Activated B cell treated with CpG ODN at 0.5 μM for 24 hours (primary cell): ENCODE measurements at regions not wholly inside any gene's neighbourhood (a gene's known extent, or its start where the extent isn't known, plus 50 kb on each side); places are given as distances from the start of the nearest gene placed in this dataset.

Experiments used
- ATAC-seq: fragments of 200-7000 bp; cut with Tn5 transposase; one replicate; pipeline ENCODE4 v1.10.0; 2021; ENCODE audit warnings: low read depth, mild to moderate bottlenecking, moderate library complexity
- CTCF ChIA-PET: fragments of 350-600 bp; sonication (Branson Sonifier 250); formaldehyde crosslinking; loops from one replicate; lab custom pipeline; 2021; ENCODE audit warnings: antibody characterized with exemption; lab: Charles Lee
- POLR2A ChIA-PET: fragments of 350-600 bp; sonication (Branson Sonifier 250); formaldehyde crosslinking; loops from one replicate; lab custom pipeline; 2021; ENCODE audit warnings: antibody characterized with exemption; lab: Charles Lee
- DNase-seq: peaks from one replicate; pipeline ENCODE4 v3.0.0; 2022
- H3K27ac Mint-ChIP-seq: one replicate; pipeline ENCODE4 v1.8.0; 2020; ENCODE audit warnings: mixed read lengths
- H3K27me3 Mint-ChIP-seq: one replicate; pipeline ENCODE4 v1.8.0; 2021; ENCODE audit warnings: mixed read lengths
- H3K36me3 Mint-ChIP-seq: one replicate; pipeline ENCODE4 v1.8.0; 2021; ENCODE audit warnings: low read depth, mixed read lengths
- H3K4me1 Mint-ChIP-seq: one replicate; pipeline ENCODE4 v1.8.0; 2021; ENCODE audit warnings: mixed read lengths
- H3K4me3 Mint-ChIP-seq: one replicate; pipeline ENCODE4 v1.8.0; 2020; ENCODE audit warnings: mild to moderate bottlenecking, mixed read lengths
- H3K9me3 Mint-ChIP-seq: one replicate; pipeline ENCODE4 v1.8.0; 2020; ENCODE audit warnings: mixed read lengths
- intact Hi-C: fragments of 100-400 bp; cut with micrococcal nuclease; formaldehyde crosslinking; loops from one replicate; pipeline ENCODE4 v1.15.1; 2024
- TF ChIP-seq, protein P1 (sequence below): fragments of 200-600 bp; IDR thresholded peaks from one replicate; pipeline ENCODE4 v1.8.0; 2022; ENCODE audit warnings: antibody characterized with exemption, mild to moderate bottlenecking

- H3K27ac Mint-ChIP-seq: no peak overlapping the region
- intact Hi-C loops: no loop called here
- CTCF ChIA-PET: no interaction called here
- no peak overlapping the region for H3K4me3 Mint-ChIP-seq
- POLR2A ChIA-PET: no interaction called here
- TF ChIP-seq, protein P1, sequence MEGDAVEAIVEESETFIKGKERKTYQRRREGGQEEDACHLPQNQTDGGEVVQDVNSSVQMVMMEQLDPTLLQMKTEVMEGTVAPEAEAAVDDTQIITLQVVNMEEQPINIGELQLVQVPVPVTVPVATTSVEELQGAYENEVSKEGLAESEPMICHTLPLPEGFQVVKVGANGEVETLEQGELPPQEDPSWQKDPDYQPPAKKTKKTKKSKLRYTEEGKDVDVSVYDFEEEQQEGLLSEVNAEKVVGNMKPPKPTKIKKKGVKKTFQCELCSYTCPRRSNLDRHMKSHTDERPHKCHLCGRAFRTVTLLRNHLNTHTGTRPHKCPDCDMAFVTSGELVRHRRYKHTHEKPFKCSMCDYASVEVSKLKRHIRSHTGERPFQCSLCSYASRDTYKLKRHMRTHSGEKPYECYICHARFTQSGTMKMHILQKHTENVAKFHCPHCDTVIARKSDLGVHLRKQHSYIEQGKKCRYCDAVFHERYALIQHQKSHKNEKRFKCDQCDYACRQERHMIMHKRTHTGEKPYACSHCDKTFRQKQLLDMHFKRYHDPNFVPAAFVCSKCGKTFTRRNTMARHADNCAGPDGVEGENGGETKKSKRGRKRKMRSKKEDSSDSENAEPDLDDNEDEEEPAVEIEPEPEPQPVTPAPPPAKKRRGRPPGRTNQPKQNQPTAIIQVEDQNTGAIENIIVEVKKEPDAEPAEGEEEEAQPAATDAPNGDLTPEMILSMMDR: no peak
- ATAC-seq: no peak
- H3K36me3 Mint-ChIP-seq: no peaks in the 10 kb centered on the region
- no peaks in the 10 kb centered on the region for H3K4me1 Mint-ChIP-seq
- H3K9me3 Mint-ChIP-seq: peaks cover 2% of the 10 kb centered on the region
- DNase-seq: no peak
- peaks cover 3% of the 10 kb centered on the region for H3K27me3 Mint-ChIP-seq
These were observed 81.9 kb downstream of the BMP4 start for GRCh38 chr14:53874704-53875103.

DNA sequence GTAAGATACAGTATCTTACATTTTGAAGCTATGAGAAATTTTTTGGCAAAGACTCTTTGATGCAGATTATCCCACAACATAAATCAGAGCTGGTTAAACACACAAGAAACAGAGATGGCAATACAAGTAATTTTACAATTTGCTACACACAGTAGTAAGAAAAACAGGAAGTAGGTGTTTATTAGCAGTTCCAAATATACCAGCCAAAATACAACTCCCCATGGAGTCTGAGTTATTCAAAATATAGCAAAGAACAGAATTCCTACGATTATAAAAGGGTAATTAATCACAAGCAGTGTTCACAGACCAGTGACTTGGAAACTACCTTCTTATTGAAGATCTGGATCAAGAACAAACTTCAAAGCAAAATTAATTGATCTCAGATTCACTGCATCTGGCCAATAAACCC is 83.9 kb downstream of the BMP4 start:
- H3K27me3 Mint-ChIP-seq: peaks cover 2% of the 10 kb centered on the region
- no peaks in the 10 kb centered on the region for H3K4me1 Mint-ChIP-seq
- H3K36me3 Mint-ChIP-seq: no peaks in the 10 kb centered on the region
- H3K9me3 Mint-ChIP-seq: peaks cover 5% of the 10 kb centered on the region
- H3K27ac Mint-ChIP-seq: no peak overlapping the region
- ATAC-seq (no peak), DNase-seq (no peak)
- TF ChIP-seq, protein P1: no peak
- no peak overlapping the region for H3K4me3 Mint-ChIP-seq
- intact Hi-C loops: no loop called here
- CTCF ChIA-PET: no interaction called here
- POLR2A ChIA-PET: no interaction called here

DNA sequence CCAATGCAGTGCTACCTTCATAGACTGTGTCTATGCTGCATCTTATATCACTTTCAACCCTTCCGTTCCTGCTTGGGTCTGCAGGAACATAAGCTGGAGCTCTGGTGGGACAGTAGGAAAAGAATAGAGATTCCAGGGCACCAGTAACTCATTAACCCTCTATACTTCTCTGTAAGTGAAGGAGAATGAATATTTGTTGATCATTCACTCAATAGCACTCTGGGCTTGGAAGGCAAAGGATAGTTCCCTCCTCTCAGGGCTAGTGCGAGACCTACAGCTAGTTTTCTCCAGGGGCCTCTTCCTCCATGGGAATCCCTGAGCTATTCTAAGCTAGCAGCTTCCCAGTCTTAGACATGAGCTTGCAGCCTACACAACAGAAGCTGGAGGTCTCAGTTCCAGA is 84.7 kb downstream of the BMP4 start:
- Mint-ChIP-seq H3K27me3 (peaks cover 2% of the 10 kb centered on the region), H3K27ac (no peak overlapping the region), H3K36me3 (no peaks in the 10 kb centered on the region), H3K4me3 (no peak overlapping the region), H3K4me1 (no peaks in the 10 kb centered on the region), H3K9me3 (peaks cover 5% of the 10 kb centered on the region)
- ChIA-PET POLR2A (no interaction called here), CTCF (no interaction called here)
- TF ChIP-seq, protein P1: no peak
- intact Hi-C loops: no loop called here
- DNase-seq (no peak), ATAC-seq (no peak)

DNA sequence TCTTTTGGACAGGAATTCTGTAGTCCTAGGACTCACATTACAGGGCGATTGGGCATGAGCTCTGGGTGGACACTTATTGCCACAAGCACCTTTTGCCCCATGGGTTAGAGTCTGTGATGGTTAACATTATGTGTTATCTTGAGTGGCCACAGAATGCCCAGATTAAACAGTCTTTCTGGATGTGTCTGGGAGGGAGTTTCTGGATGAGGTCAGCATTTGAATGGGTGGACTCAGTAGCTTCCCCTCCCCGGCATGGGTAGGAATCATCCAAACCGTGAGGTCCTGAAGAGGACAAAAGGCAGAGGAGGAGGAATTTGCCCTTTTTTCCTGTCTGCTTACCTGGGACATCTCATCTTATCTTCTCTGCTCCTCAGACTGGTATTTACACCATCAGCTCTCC is 85.6 kb downstream of the BMP4 start:
- no peak overlapping the region for H3K27ac Mint-ChIP-seq
- POLR2A ChIA-PET: no interaction called here
- intact Hi-C loops: no loop called here

DNA sequence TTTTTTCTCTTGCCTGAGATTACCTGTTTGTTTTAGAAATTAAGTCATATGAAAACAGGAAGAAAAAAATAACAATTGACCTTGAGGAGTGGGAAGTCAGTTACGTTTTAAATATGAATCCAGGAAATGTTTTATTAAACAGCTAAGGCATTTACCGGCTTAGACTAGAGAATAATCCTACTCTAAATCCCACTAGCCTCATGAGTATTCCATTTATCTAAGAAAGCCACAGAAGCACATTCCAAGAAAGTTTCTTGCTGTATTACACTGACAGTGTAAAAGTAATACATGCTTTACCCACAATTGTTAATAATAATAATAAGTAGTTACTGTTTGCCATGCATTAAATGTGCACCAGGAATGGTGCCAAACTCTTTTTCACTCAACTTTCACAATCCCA is 90.9 kb downstream of the BMP4 start:
- Mint-ChIP-seq H3K4me1 (no peaks in the 10 kb centered on the region), H3K4me3 (no peak overlapping the region), H3K36me3 (no peaks in the 10 kb centered on the region), H3K27ac (no peak overlapping the region), H3K9me3 (peaks cover 5% of the 10 kb centered on the region), H3K27me3 (no peaks in the 10 kb centered on the region)
- POLR2A ChIA-PET: no interaction called here
- DNase-seq: no peak
- TF ChIP-seq, protein P1: no peak
- intact Hi-C loops: no loop called here
- ATAC-seq: no peak
- CTCF ChIA-PET: no interaction called here

More for the DNA sequence above, 85.6 kb downstream of the BMP4 start:
- Mint-ChIP-seq H3K9me3 (peaks cover 5% of the 10 kb centered on the region), H3K4me3 (no peak overlapping the region), H3K36me3 (no peaks in the 10 kb centered on the region), H3K4me1 (no peaks in the 10 kb centered on the region), H3K27me3 (peaks cover 2% of the 10 kb centered on the region)
- ATAC-seq (no peak), DNase-seq (no peak)
- TF ChIP-seq, protein P1: no peak
- CTCF ChIA-PET: no interaction called here
